Gastrocnemius medialis (tissue), 4 donors: ENCODE measurements at regions not wholly inside any gene's neighbourhood (a gene's known extent, or its start where the extent isn't known, plus 50 kb on each side); places are given as distances from the start of the nearest gene placed in this dataset.
"Not testable (repeated sequence)": the region's sequence is repeated elsewhere in the genome, so short reads cannot be mapped to it uniquely, and the experiment has no call there.

Experiments
- ATAC-seq, 2 donors: fragments of 150-250 bp; one replicate each; pipeline ENCODE4 v1.9.1; 2016
- DNase-seq, 2 donors: peaks; one replicate each; pipeline ENCODE4 v3.0.0-alpha.2; 2019
- H3K27ac ChIP-seq, 4 donors: fragments of 200-600 bp; sonication (generic); 1 replicate in 1 of 4; 2 replicates in 3 of 4; pipeline ENCODE4 v1.5.1; 2016 to 2018; ENCODE audit warnings: mild to moderate bottlenecking in 2 of 4, moderate library complexity in 1 of 4
- H3K27me3 ChIP-seq, 3 donors: fragments of 200-600 bp; sonication (generic) in 2 of 3; 1 replicate in 1 of 3; 2 replicates in 2 of 3; pipeline versions ENCODE4 v1.5.1 to v1.6.0; 2016 to 2019; ENCODE audit warnings: mild to moderate bottlenecking in 1 of 3, moderate library complexity in 1 of 3
- H3K36me3 ChIP-seq, 2 donors: fragments of 200-600 bp; sonication (generic) in 1 of 2; one replicate each; pipeline ENCODE4 v1.5.1; 2017 to 2018
- H3K4me1 ChIP-seq, 2 donors: fragments of 200-600 bp; sonication (generic) in 1 of 2; one replicate each; pipeline ENCODE4 v1.5.1; 2016 to 2017; ENCODE audit warnings: mild to moderate bottlenecking in 2 of 2
- H3K4me3 ChIP-seq, 4 donors: fragments of 200-600 bp; sonication (generic) in 3 of 4; 1 replicate in 1 of 4; 2 replicates in 3 of 4; pipeline ENCODE4 v1.5.1; 2016 to 2019; ENCODE audit warnings: mild to moderate bottlenecking in 2 of 4
- H3K9me3 ChIP-seq, 3 donors: fragments of 200-600 bp; sonication (generic) in 2 of 3; 1 replicate in 1 of 3; 2 replicates in 2 of 3; pipeline ENCODE4 v1.5.1; 2016 to 2019
- CTCF ChIP-seq, 5 experiments: fragments of 450-650 bp in 3 of 5; fragments of 200-600 bp in 2 of 5; sonication (generic) in 2 of 5; IDR thresholded peaks in 4 of 5; conservative IDR thresholded peaks in 1 of 5; 1 replicate in 4 of 5; 2 replicates in 1 of 5; pipeline ENCODE4 v1.5.1; 2016 to 2019; ENCODE audit warnings: antibody characterized with exemption in 5 of 5, mild to moderate bottlenecking in 3 of 5, moderate library complexity in 3 of 5
- POLR2A ChIP-seq, 2 donors: fragments of 450-650 bp; IDR thresholded peaks; one replicate each; pipeline ENCODE4 v1.6.1; 2017; ENCODE audit warnings: antibody characterized with exemption in 2 of 2, mild to moderate bottlenecking in 2 of 2, moderate library complexity in 2 of 2
- in situ Hi-C, 4 donors: fragments of 200-750 bp; cut with MboI; loops; one replicate each; pipeline versions ENCODE4 v1.15.0 to v1.8.0; 2017; ENCODE audit warnings: low sequenced_read_pairs in 4 of 4
- intact Hi-C: fragments of 100-400 bp; cut with DNase I; formaldehyde crosslinking; loops from one replicate; pipeline ENCODE4 v1.15.1; 2023; ENCODE audit warnings: low total_unique reads

GRCh38 chr1:116847688-116848531 lies 61.8 kb upstream of the PTGFRN start:
- H3K36me3 ChIP-seq: no peaks in the 10 kb centered on the region
- peak in 1 of 2 donors; percentile 21 for DNase-seq
- no peaks in the 10 kb centered on the region for H3K27me3 ChIP-seq
- TF ChIP-seq POLR2A (IDR thresholded peaks at IDR 0.05) (no peak), CTCF (IDR thresholded peaks at IDR 0.05 in 4 of 5, conservative IDR thresholded peaks at IDR 0.05 in 1 of 5) (no peak)
- peak in 1 of 2 donors; percentile 45 for ATAC-seq
- no peaks in the 10 kb centered on the region for H3K4me1 ChIP-seq
- no peak overlapping the region for H3K4me3 ChIP-seq
- in situ Hi-C loops (loop anchor here in 1 of 4 donors (10.0 kb wide), 1 partner anchor 207 kb away; no protein-coding TSS in a partner anchor), intact Hi-C loops (no loop called here)
- H3K27ac ChIP-seq: no peak overlapping the region
- no peaks in the 10 kb centered on the region for H3K9me3 ChIP-seq

- intact Hi-C loops (loop anchor here (10.0 kb wide), 1 partner anchor 64 kb away; no protein-coding TSS in a partner anchor), in situ Hi-C loops (no loop called here)
- TF ChIP-seq POLR2A (IDR thresholded peaks at IDR 0.05) (no peak), CTCF (IDR thresholded peaks at IDR 0.05 in 4 of 5, conservative IDR thresholded peaks at IDR 0.05 in 1 of 5) (no peak)
- ATAC-seq (no peak), DNase-seq (no peak)
- Histone ChIP-seq H3K36me3 (no peaks in the 10 kb centered on the region), H3K4me3 (no peak overlapping the region), H3K27me3 (no peaks in the 10 kb centered on the region), H3K4me1 (peaks cover 0 to 10% of the 10 kb centered on the region in 2 donors), H3K27ac (no peak overlapping the region), H3K9me3 (no peaks in the 10 kb centered on the region)
These were observed 59.3 kb upstream of the PTGFRN start for GRCh38 chr1:116850436-116850835.

- DNase-seq, ATAC-seq, H3K27ac ChIP-seq, H3K4me3 ChIP-seq, H3K9me3 ChIP-seq, in situ Hi-C loops, H3K27me3 ChIP-seq, H3K36me3 ChIP-seq: not testable (repeated sequence)
- peaks cover 0 to 10% of the 10 kb centered on the region in 2 donors for H3K4me1 ChIP-seq
- intact Hi-C loops: loop anchor here (10.0 kb wide), 1 partner anchor 64 kb away; no protein-coding TSS in a partner anchor
These were observed 58.5 kb upstream of the PTGFRN start for GRCh38 chr1:116851189-116851588.

GRCh38 chr1:116851846-116852245 lies 57.9 kb upstream of the PTGFRN start:
- no peak for DNase-seq
- H3K27me3 ChIP-seq: no peaks in the 10 kb centered on the region
- no peaks in the 10 kb centered on the region for H3K36me3 ChIP-seq
- in situ Hi-C loops: no loop called here
- no peak overlapping the region for H3K4me3 ChIP-seq
- intact Hi-C loops: loop anchor here (10.0 kb wide), 1 partner anchor 63 kb away; no protein-coding TSS in a partner anchor
- H3K4me1 ChIP-seq: peaks cover 0 to 10% of the 10 kb centered on the region in 2 donors
- no peak for TF ChIP-seq POLR2A (IDR thresholded peaks at IDR 0.05)
- no peak for TF ChIP-seq CTCF (IDR thresholded peaks at IDR 0.05 in 4 of 5, conservative IDR thresholded peaks at IDR 0.05 in 1 of 5)
- ATAC-seq: no peak
- no peak overlapping the region for H3K27ac ChIP-seq
- no peaks in the 10 kb centered on the region for H3K9me3 ChIP-seq

- ATAC-seq (no peak), DNase-seq (no peak)
- H3K36me3 ChIP-seq: no peaks in the 10 kb centered on the region
- H3K4me3 ChIP-seq: no peak overlapping the region
- H3K4me1 ChIP-seq: peaks cover 0 to 10% of the 10 kb centered on the region in 2 donors
- TF ChIP-seq CTCF (IDR thresholded peaks at IDR 0.05 in 4 of 5, conservative IDR thresholded peaks at IDR 0.05 in 1 of 5): no peak
- TF ChIP-seq POLR2A (IDR thresholded peaks at IDR 0.05): no peak
- no peaks in the 10 kb centered on the region for H3K9me3 ChIP-seq
- intact Hi-C loops: loop anchor here (10.0 kb wide), 1 partner anchor 62 kb away; no protein-coding TSS in a partner anchor
- in situ Hi-C loops: no loop called here
- H3K27ac ChIP-seq: no peak overlapping the region
- no peaks in the 10 kb centered on the region for H3K27me3 ChIP-seq
These were observed 57.3 kb upstream of the PTGFRN start for GRCh38 chr1:116852367-116852766.
